ENCODE measurements at regions not wholly inside any gene's neighbourhood (a gene's known extent, or its start where the extent isn't known, plus 50 kb on each side); places are given as distances from the start of the nearest gene placed in this dataset.

- TF ChIP-seq CTCF (IDR thresholded peaks at IDR 0.05) (no peak), EZH2 (IDR thresholded peaks at IDR 0.05; ENCODE audit: borderline replicate concordance, insufficient read depth, low read depth, low read length, poor library complexity, severe bottlenecking) (no peak)
Measured at GRCh38 chr1:116312681-116313069, 60.4 kb upstream of the ATP1A1 start.
